HG03045 (cell line): ENCODE measurements at regions not wholly inside any gene's neighbourhood (a gene's known extent, or its start where the extent isn't known, plus 50 kb on each side); places are given as distances from the start of the nearest gene placed in this dataset.
A peak's percentile ranks its signal among the peaks of the same experiment; 100 is the strongest.

ENCODE experiments used
- ATAC-seq: cut with Tn5 transposase; IDR thresholded peaks from one replicate; pipeline ENCODE4 v1.9.1; 2021; ENCODE audit warnings: mild to moderate bottlenecking, moderate library complexity; ENCODE audit not compliant: unreplicated experiment

DNA sequence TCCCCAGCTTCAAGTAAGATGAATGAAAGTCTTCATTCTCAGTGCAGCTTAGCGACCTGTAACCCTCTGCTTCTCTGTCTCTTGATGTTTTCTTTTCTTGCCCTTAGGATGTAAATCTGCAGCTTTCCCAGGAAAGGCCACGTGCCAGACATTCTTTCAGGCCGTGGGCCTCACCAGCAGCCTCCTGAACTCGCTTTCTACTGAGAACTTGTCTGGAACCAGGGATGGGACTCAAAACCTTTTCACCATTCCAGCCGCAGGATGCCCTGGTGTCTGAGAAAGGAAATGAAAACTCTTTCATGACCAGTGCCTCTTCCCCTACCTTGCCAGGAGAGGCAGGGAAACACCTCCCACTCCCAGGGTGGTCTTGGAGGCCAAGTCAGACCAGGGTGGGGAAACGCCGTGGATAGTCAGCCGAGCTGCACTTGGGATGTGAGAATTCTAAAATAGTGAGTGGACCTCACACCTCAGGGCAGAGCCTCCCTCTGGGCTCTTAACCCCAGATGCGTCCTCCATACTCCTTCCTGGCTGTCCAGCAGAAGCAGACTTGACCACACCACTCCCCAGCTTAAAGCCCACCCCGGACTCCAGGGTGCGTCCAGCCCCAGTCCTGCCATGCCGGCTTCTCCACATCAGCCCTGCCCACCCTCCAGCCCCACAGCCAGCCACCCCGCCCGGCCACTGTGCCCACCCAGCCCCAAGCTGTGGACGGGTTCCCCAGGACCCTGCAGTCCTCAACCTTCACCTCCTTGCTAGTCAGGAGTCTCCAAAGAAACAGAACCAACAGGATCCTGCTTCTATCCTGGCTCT is 115.5 kb downstream of the TWIST2 start:
- ATAC-seq, result no peak

DNA sequence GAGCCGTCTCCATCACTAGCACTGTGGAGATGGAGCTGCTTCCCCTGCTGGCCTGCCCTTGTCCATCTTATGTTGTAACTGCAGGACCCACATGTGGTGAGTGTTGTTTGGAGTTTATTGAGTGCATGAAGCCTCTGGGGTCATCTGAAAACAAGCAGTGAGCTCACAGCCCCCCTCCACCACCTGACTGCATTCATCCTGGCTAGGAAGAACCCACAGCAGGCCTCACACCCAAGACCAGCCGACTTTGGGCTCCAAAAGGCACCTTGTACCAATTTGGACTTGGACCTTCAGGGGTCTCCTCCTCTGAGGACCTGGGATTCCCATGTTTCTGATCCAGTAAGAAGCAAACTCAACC is 116.1 kb downstream of the TWIST2 start:
- no peak for ATAC-seq

- no peak for ATAC-seq
Observed at GRCh38 chr2:238964544-238965067, 116.7 kb downstream of the TWIST2 start.

DNA sequence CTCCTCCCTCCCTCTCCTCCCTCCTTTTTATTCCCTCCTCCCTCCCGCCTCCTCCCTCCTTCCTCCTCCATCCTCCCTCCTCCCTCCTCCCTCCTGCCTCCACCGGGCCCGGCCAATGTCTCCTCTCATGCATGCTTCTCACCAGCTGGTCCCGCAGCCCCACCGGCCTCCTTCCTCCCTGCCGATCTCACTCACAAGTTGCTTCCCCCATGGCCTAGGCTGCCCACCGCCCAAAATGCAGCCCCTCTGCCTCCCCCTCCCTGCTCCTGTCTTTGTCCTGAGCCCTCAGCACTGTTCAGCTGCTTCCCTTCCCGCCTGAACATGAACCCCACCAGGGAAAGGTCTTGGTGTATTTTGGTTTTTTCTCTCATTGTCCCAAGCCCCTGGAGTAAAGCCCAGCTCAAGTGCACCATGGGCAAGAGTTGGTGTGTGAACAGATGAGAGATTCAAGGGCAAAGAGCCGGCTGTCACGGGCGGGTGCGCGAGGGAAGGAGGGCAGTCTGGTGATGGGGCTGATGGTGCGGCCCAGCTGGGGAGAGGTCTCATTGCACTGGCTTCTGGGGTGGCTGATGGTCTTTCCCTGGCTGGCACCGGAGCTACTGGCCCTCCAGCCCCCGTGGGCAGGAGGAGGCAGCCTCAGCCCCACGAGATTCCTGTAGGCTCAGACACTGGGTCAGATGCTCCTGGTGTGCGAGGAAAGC is 117.6 kb downstream of the TWIST2 start:
- ATAC-seq, result no peak

DNA sequence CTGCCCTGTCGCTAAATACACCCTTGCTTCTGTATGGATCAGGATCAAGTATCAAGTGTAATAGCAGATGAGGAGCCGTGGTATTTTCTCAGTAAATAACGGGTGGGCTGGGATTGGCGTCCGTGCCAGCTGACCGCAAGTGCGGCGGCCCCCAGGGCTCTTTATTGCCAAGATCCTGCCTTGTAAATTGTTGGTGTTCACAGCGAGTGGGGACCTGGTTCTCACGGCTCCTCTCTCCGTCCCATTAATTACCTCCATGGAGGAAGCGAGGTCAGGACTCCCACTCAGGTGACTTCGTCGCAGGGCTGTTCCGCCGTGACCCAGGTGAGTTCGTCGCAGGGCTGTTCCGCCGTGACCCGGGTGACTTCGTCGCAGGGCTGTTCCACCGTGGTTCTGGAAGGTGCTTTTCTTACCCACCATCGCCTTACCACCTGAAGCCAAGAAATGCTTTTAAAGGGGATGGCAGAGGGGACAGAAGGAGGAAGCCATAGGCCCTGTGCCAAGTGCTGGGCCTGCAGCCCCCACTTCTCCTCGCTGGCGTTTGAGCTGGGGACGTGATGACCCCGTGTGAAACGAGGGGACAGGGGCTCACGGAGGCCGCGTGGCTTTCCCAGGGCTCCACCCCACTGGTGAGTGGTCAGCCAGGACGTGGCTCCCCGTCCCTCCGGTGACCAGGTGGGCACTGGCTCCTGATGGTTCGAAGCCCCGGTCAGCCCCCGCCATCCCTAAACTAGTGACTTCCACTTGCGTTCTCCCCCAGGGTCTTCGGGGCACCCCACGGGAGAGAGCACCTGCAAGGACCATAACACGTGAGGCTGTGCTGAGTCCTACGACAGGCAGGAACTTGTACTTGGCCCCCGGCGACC is 118.4 kb downstream of the TWIST2 start:
- no peak for ATAC-seq

- ATAC-seq, result no peak
Observed at GRCh38 chr2:238967031-238967977, 119.4 kb downstream of the TWIST2 start.

DNA sequence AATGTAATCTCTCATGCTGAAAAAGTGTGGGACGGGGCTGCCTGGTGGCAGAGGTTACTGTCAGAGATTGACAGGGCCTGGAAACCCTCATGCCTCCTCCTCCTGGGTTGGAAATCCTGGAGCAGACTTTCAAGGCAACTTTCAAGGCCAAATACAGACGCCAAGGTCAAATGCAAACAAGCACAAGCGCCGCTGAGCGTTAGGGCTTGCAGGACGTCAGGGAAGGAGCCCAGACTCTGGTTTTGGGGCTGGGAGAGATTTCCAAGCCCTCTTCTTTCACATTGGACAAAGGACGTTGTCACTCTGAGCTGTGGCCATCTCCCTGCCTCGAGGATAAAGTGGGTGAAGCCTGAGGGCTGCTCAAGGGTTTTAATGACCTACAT is 120.1 kb downstream of the TWIST2 start:
- ATAC-seq, result no peak

DNA sequence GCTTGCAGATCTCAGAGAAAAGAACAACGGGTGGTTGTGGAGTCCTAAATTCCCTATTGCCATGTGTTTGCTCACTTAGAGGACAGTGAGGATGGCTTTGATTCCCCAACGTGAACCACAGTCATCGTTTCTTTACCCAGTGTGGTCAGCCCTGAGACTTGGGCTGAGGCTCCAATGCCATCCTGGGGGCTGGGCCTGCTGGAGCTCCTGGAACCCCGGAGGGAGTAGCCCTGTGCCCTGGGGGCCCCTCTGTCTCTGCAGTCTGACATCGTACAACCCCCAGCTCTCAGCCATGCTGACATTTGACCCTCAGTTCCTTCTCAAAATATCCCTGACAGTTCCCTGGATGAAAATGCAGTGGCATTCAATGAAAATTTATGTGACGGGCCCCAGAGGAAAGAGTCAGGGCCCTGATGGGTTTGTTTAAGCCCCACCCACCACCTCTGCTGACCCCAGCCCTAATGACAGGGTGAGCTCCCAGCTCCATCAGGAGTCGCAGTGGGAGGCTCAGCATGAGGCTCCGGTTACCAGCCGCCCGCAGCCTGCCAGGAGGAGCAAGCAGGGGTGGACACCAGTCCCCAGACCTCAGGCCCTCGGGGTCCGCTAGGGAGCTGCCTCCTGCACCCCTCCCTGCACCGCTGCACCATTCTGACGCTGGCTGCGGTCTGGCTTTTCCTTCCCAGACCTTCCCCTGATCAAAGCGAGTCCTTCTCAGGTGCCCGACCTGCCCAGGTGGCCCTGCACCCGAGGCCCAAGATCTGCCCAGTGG is 120.9 kb downstream of the TWIST2 start:
- no peak for ATAC-seq

GRCh38 chr2:238969857-238970256 is 122.0 kb downstream of the TWIST2 start:
- ATAC-seq, result no peak

DNA sequence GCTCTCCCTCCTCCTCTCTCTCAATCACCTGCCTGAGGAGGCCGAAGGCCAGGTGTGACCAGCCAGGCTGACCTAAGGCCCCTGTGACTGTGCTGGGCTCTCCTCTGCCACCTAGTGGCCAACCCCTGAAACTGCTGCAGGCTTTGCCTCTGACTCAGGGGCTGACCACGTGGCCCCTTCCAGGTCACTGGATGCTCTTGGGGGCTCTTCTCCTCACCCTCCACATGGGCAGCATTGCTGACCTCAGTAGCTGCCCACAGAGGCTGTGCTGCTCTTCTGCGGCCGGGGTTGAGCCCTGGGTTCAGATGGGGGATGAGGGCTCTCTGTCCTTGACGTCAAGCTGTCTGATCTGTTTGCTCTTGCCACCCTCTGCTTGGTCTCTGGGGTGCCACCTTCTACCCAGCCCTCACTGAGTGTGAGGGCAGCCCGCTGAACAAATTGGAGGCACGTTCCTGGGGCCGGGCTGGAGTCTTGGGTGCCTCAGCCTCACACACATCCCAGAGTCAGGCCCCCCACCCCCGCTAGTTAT is 122.7 kb downstream of the TWIST2 start:
- ATAC-seq, result peak; percentile 77

DNA sequence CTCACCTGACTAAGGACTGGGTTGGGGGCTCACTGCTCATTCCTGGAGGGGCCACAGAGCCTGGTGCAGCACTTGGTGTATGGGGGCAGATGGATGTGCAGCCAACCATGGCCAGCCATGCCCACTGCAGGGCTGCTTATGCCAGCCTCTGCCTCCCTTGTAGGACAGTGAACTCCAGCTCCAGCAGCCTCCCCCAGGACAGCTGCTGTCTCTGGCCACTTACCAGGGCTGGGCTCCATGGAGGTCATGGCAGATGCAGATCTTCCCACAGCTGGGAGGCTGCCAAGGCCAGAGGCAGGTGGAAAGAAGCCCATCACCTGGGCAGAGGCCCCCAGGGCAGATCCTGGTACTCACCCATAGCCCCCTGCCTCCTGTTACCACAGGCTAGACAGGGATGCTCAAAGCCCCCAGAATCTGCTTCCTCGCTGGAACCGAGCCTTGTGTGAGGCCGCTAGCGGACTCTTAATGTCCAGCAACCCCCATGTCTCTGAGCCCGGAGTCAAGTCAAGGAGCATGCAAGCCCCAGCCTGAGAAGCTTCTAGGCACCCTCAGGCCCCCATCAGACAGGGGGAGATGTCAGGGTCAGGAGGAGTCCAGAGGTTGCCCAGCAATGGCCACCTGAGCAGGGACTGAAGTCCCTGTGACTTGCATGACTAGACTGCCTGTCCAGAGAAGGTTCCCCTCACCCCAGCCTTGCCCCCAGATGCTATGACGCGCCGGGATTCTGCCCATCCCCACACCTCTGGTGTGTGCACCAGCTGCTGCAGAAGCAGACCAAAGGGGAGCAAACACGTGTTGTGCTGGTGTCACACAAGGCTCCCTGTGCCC is 123.6 kb downstream of the TWIST2 start:
- no peak for ATAC-seq

DNA sequence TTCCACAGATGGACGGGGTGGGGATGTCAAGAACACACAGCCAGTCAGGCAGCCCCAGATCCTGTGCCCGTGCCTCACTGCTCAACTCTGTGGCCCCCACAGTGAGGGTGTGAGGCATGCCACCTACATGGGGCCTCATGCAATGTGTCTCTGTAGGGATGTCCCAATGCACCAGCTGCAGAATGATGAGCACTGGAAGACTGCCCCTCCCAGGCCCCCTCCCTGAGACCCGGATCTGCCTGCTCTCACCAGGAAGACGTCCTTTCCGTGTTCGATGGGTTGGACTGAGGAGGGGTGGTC is 124.2 kb downstream of the TWIST2 start:
- ATAC-seq, result no peak

DNA sequence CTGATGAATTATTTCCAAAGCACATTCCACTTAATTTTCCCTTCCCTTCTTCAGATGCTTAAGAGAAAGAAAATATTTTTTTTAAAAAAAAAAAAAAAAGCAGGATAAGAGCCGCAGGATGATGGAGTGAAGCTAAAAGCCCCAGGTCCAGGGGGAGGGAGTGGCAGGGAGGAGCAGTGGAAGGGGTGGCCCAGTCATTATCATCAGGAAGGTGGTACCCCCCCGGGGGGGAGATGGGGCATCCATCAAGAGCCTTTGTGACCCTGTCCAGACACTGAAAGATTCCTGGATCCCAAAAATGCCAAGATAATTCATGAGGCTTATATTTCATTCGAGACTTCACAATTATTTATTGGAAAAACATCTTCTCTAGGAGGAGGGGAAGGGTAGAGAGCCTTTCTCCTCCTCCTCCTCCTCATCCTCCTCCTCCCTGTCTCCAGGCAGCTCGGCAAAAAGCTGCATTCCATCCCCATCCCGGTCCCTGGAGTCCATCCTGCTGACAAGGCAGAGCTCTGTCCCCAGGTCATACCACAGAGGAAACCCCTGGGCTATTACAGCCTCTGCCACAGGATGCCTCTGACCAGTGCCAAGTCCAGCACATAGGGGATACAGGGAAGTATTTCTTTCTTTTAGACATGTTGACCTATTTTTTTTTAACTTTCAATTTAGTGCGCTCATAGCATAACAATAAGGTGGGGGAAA is 125.3 kb downstream of the TWIST2 start:
- no peak for ATAC-seq

GRCh38 chr2:238974081-238974480 is 126.2 kb downstream of the TWIST2 start:
- ATAC-seq, result no peak

GRCh38 chr2:238974501-238975166 is 126.7 kb downstream of the TWIST2 start:
- ATAC-seq, result no peak

DNA sequence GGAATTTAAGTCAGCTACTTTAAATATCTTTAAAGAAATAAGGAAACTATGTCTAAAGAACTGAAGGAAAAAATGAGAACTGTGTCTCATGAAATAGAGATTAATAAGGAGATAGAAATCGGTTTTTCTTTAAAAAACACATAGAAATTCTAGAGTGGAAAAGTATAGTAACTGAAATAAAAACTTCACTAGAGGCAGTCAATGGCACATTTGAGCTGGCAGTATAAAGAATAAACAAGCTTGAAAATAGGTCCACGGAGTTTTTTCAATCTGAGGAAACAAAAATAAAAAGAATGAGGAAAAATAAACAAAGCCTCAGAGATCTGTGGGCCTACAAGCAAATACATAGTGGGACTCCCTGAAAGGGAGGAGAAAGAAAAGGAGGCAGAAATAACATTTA is 127.5 kb downstream of the TWIST2 start:
- no peak for ATAC-seq

- no peak for ATAC-seq
Observed at GRCh38 chr2:238978497-238978896, 130.6 kb downstream of the TWIST2 start.
